Renal cortex interstitium (tissue), 11 donors: ENCODE measurements at regions not wholly inside any gene's neighbourhood (a gene's known extent, or its start where the extent isn't known, plus 50 kb on each side); places are given as distances from the start of the nearest gene placed in this dataset.

Experiments
- DNase-seq, 11 donors: peaks; one replicate each; pipeline ENCODE4 v3.0.0-alpha.2; 2013; ENCODE audit warnings: low read depth in 9 of 11, low spot score in 4 of 11; ENCODE audit errors: extremely low read depth in 1 of 11

DNA sequence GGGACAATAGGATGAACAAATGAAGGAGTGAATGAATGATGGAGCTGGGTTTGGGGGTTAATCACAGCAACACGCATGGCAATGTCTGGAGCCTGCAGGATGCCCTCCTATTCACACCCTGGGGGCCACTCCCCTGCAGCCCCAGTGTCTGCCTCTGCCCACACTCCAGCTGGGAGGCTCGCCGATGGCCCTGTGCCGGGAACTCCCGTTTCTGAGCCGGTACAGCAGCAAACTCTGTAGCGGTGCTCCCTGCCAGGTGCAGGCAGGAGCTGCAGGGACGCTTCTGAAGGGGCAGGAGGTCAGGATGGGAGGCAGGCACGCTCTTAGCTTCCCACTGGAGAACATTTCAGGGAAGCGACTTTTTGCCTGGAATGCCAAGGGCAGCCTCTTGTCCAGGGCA is 55.4 kb upstream of the NCOR2 start:
- no peak for DNase-seq

DNA sequence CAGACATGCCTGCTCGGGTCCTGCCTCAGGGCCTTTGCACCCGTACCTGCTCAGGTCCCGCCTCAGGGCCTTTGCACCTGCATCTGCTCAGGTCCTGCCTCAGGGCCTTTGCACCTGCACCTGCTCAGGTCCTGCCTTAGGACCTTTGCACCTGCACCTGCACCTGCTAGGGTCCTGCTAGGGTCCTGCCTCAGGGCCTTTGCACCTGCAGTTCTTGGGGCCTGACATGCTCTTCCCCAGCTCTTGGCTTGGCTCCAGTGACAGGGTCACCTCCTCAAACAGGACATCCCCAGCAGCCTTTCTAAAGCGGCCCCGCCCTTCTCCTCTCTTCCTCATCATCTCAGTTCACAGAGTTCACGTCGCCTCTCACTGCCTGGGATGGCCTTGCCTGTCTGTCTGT is 54.9 kb upstream of the NCOR2 start:
- no peak for DNase-seq

DNA sequence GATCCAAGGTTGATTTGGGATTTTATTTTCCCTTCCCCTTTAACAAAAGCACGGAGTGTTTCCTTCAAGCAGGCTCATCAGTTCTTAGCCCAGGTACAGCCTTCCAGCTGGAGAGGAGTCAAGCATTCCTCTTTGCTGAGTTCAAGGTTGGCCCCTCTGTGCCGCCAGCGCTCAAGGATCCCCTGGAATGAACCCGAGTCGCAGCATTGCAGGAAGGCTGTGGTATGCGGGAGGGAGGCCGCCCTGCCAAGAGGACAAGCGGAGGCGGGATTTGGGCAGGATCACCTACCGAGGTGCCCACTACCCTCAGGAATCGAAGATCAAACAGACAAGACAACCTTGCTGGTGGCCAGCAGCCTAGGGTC is 53.9 kb upstream of the NCOR2 start:
- DNase-seq, result no peak

DNA sequence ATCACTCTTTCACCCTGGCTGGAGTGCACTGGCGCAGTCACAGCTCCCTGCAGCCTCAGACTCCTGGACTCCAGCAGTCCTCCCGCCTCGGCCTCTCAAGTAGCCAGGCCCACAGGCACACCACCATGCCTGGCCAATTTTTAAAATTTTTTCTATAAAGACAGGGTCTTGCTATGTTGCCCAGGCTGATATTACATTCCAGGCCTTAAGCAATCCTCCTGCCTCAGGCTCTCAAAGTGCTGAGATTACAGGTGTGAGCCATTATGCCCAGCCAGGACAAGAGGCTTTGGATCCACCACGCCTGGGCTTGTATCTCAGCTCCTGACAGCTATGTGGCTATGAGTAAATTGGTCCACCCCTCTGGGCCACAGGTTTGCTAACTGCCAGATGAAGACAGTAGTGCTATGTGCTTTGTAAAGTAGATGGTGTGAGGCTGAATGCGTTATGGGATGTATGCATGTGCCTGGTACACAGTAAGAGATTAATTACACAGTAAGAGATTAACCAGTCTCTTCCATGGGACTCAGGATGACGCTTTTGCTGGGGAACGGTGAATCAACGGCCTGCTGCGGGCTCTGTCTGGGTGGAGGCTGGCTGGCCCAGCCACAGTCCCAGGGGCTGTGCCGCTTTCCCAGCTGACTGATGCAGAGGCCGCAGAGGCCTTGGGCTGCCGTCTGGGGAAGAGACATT is 53.3 kb upstream of the NCOR2 start:
- DNase-seq, result no peak

DNA sequence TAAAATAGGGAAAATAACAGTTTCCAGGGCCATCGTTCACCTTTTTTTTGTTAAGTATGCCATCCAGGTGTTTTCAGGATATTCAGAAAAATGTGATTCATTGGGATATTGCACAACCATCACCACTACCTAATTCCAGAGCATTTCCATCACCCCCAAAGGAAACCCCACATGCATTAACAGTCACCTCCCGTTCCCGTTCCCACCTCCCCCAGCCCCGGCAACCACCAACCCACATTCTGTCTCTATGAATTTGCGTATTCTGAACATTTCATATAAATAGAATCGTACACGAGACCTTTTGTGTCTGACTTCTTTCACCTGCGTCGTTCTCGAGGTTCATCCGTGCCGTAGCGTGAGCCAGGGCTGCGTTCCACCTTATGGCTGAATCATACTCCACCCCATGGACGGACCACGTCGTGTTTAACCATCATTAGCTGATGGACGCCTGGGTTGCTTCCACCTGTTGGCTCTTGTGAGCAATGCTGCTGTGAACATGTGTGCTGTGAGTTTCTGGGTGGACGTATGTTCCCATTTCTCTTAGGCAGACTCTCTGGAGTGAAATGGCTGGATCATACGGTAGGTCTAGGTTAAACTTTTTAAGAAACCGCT is 51.0 kb upstream of the NCOR2 start:
- no peak for DNase-seq

DNA sequence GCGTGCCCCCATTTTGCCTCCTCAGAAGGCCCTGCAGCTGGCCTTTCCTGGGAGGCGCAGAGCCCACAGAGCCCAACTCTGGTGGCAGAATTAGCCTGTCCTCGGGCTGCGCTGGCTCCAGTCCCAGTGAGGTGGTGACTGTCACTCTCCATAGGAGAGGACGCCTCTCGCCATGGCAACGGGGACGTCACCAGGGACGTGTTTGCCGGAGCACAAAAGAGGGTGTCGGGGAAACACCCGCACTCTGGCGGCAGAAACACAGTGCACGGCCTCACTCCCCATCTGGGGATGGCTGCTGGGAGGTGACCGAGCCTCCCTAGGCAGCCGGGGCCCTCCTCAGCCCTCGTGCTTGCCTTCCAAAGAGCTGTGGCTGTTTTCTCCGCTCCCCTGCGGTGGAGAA is 50.2 kb upstream of the NCOR2 start:
- no peak for DNase-seq
